KG1 (cell line): ENCODE measurements at regions not wholly inside any gene's neighbourhood (a gene's known extent, or its start where the extent isn't known, plus 50 kb on each side); places are given as distances from the start of the nearest gene placed in this dataset.

Experiments
- DNase-seq: peaks from one replicate; lab custom pipeline; 2025; lab: John Stamatoyannopoulos, UW

- DNase-seq, result no peak
Observed at GRCh38 chr2:45275242-45275805, 266.1 kb upstream of the SIX2 start.

GRCh38 chr2:45274250-45274926 is 265.1 kb upstream of the SIX2 start:
- no peak for DNase-seq

DNA sequence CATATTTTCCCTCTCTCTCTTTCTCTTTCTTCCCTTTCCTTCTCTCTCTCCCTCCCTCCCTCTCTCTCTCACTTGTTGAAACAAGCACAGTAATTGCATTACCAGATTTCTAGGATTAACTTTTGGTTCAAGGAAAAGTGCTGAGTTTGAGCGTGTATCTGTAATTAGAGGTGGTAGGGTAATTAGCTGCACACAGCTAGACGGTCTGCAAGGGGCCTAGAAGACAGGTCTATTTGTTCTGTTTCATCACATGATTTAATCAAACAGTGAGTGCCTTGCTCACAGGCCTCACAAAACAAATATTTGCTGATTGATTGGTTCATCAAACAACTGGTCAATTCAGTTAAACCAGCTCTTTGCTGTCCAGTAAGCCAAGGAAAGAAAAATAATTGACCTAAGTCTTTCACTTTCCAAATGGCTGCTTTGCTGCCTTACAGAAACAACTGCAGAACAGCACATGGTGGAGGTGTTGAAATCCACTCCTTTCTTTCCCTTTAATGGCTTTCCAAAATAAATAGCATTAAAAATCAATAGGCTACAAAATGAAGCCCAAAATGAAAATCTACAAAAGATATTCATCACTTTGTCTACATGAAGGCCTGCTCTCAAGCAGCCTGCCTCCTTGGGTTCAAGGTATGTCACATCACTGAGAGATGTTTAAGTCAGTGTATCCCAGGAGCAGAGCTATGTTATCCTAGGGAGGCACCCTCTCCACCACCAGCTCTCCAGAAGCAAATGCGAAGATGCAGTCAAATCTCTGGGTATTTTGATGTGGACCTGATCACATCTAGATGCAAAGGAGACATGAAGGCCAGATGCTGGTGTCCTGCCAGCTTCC is 264.4 kb upstream of the SIX2 start:
- DNase-seq, result no peak

DNA sequence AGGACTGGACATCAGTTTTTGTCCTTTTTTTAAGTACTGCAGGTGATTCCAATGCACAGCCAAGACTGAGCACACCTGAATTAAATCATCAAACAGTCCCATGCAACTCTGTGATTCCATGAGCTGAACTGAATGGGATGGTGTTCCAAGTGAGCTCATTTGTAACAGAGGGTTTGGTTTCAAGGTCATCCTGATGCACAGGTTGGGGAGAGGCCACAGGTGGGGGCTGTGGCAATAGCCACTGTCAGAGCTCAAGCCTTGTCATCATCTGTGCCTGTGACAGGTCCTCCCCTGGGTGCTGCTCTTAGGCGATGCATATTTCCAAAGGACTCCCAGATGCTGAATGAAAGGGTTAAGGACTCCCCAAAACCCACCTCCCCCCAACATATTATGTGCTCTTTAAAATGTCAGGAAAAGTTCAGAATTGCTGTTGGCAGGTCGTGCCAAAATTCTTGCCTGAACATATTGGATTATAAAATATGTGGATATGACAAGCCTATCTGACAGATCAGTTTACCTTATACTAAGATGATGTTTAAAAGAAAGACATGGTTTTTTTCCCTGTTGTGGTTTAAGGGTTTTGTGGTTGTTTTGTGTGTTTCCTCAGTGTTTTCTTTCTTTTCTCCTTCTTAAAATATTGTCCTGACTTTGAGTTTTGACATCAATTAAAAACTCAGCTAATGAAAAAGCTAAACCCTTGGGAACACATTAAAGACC is 263.5 kb upstream of the SIX2 start:
- DNase-seq, result no peak

- no peak for DNase-seq
Observed at GRCh38 chr2:45269149-45269793, 260.0 kb upstream of the SIX2 start.

DNA sequence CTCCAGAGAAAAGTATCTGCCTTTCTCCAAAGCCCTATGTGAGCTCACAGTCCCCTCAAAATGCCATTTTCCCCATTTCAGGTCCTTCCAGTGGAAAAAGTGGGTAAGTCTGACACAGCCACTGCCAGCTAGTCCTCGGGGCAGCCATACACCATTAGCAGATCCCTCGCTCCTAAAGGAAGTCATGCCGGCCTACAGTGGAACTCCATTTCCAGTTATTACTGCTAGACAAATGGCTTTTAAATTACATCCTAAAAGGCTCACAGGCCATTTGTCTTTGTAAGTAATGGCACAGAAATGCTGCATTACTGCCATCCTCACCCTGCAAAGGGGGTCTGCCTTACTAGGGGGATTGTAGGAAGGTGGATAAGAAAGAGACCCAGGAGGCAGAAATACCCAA is 259.4 kb upstream of the SIX2 start:
- DNase-seq, result no peak

GRCh38 chr2:45267062-45267792 is 258.0 kb upstream of the SIX2 start:
- no peak for DNase-seq

- DNase-seq, result no peak
Observed at GRCh38 chr2:45265336-45265735, 256.1 kb upstream of the SIX2 start.

- no peak for DNase-seq
Observed at GRCh38 chr2:45264227-45265225, 255.3 kb upstream of the SIX2 start.

- no peak for DNase-seq
Observed at GRCh38 chr2:45263147-45263546, 253.9 kb upstream of the SIX2 start.

GRCh38 chr2:45261746-45262145 is 252.5 kb upstream of the SIX2 start:
- DNase-seq, result no peak

GRCh38 chr2:45260946-45261345 is 251.7 kb upstream of the SIX2 start:
- DNase-seq, result no peak

DNA sequence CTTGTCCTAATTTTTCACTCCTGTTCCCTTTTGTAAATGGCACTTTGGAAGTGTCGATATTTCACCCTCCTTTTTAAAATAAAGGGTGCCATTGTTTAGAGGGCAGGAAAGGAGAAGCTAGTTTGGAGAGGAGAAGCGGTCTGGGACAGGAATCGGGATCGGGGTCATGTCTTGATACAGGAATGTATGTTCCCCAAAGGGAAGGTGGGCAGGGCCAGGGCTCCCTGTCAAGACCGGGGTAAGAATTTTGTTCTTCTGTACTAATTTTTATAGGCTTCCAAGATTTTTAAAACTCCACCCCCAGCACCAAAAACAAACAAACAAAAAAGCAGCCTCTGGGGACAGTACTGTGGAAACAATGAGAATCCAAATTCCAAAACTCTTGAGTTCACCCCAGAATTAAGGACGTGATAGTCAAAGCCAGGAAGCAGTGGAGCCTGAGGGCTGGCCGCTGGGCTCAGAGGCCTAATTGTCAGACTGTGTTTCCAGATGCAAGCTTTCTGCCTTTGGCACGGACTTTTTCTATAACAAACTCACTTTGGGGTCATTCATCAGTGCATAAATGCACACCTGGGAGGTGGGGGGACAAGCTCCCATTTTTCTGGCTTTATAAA is 250.4 kb upstream of the SIX2 start:
- DNase-seq, result no peak

DNA sequence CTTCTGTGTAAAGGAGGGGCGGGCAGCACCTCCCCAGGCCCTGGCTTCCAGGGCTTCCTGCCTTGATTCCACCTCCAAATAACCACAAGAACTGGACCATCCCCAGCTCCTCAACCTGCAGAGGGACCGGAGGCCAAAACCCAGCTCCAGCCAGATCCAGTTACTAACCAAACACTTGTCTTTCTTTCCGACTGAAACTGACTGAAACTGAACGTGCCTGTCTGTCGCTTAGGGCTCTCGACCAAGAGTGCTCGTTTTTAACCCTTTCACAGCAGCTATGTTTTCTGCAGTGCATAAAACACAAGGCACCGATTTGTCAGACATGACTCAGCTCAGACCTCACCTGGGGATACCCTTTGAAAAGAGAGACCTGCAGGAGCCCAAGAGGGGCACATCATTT is 249.9 kb upstream of the SIX2 start:
- no peak for DNase-seq

DNA sequence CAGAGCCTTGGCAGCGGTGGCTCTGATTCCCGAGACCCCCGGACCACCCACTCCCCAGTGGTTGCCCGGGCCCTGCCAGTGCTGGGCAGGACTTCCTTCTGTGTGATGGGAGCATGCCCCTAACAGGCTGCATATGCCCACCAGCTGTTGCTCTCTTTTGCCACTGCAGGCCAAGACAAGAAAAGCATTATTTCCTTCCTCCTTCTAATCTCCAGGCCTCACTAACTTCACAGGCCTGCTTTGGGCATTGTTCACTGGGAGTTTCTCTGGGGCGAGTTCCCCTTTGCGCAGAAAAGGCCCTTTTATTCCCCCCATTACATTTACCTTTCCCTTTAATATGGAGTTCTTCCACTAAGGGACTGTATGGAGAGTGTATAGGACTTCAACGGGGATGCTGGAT is 249.1 kb upstream of the SIX2 start:
- no peak for DNase-seq

- no peak for DNase-seq
Observed at GRCh38 chr2:45257820-45258219, 248.6 kb upstream of the SIX2 start.

DNA sequence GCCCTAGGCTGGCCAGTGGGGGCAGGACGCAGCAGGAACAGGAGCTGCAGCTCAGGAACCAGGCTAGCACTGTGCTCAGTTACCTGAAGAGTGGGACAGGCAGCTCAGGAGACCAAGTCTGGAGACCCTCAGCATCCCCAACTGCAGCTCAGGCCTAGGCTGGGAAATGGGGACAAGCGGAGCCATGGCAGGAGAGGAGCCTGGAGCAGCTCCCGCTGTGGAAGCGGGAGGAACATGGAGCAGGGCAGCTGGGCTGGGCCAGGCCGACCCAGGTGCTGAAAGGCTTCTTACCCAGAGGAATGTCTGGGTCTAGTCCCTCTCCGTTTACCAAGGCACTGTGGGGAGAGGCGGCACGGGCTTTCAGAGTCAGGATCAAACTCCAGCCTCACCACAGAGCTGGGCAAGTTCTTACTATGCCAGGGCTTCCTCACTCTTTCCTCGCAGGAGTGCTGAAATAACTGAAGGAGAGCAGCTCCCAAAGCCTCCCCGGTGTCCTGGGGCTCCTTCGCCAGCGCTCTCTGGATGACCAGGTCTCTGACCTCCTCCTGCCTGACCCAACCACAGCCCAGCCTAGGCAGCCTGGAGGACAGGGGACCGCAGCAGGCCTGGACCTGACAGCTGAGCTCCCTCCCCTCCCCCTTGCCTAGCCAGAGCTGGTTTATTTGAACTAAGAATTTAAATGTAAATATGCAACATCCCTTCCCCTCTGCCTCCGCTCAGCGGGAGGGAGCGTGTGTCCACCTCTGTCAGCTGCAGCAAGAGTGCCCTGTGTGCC is 247.8 kb upstream of the SIX2 start:
- no peak for DNase-seq

- no peak for DNase-seq
Observed at GRCh38 chr2:45256173-45256866, 247.1 kb upstream of the SIX2 start.
